Islet precursor cell (in vitro differentiated cells): ENCODE measurements at regions not wholly inside any gene's neighbourhood (a gene's known extent, or its start where the extent isn't known, plus 50 kb on each side); places are given as distances from the start of the nearest gene placed in this dataset.
"Not testable (repeated sequence)": the region's sequence is repeated elsewhere in the genome, so short reads cannot be mapped to it uniquely, and the experiment has no call there.

Experiments
- DNase-seq: peaks from one replicate; pipeline ENCODE4 v3.0.0-alpha.2; 2018

- DNase-seq, result no peak
These were observed 201.1 kb downstream of the PCDH20 start for GRCh38 chr13:61214551-61214950.

DNA sequence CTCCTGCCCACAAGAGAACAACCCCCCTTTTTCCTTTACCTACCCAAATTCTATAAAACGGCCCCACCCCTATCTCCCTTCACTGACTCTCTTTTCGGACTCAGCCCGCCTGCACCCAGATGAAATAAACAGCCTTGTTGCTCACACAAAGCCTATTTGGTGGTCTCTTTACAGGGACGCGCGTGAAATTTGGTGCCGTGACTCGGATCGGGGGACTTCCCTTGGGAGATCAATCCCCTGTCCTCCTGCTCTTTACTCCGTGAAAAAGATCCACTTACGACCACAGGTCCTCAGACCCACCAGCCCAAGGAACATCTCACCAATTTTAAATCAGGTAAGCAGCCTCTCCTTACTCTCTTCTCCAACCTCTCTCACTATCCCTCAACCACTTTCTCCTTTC, 209.8 kb downstream of the PCDH20 start:
- DNase-seq, result not testable (repeated sequence)

DNA sequence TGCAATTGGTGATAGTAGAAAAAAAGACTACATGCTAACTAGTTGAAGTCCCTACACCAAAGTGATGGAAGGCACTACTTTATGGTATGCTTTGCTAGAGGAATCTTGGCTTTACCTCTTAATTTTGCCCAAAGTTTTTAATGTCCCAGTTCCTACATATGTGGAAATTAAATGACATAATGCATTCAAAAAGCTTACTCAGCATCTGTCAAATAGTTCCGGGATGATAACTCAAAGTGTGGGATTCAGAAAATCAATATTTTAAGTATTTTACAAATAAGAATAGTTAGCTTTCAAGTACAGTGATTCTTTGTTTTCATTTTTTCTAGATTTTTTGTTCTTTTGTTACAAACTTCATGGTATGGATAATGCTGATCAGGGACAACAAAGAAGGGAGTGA, 211.6 kb downstream of the PCDH20 start:
- no peak for DNase-seq

DNA sequence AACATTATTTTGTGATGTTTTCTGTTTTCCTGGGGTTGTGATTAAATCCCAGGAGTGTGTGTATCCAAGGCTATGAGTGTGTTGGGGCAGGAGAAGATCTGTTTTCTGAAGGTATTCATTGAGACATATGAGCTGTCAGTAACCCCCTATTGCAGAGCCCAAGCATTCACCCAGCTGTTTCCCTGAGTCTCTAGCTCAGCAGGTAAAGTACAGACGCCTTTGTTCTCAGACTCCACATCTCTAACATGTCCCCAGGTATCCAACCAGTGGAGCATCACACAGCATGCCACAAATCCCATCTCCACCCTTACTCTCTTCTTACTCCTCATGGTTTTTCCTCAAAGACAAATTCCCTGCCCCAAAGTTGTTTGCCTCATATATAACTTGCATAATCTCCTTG, 213.6 kb downstream of the PCDH20 start:
- DNase-seq, result no peak

DNA sequence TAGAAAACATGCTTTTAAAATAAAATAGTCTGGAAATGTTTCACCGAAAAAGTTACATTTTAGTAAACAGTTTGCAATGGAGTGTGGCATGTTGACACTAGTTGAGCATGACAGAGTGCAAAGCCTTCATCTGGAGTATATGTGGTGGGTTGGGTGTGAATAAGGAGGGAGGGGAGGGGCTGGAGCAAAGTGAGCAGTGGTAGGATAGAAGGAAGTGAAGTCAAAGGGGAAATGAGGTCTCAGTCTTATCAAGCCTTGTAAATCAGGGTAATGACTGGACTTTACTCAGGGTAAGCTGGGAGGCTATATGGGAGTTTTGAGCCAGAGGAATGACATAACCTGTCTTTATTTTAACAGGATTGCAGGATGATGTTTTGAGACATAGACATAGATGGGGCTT, 222.8 kb downstream of the PCDH20 start:
- no peak for DNase-seq

GRCh38 chr13:61188057-61188456, 227.6 kb downstream of the PCDH20 start:
- DNase-seq, result no peak

GRCh38 chr13:61187471-61187870, 228.2 kb downstream of the PCDH20 start:
- DNase-seq, result no peak

DNA sequence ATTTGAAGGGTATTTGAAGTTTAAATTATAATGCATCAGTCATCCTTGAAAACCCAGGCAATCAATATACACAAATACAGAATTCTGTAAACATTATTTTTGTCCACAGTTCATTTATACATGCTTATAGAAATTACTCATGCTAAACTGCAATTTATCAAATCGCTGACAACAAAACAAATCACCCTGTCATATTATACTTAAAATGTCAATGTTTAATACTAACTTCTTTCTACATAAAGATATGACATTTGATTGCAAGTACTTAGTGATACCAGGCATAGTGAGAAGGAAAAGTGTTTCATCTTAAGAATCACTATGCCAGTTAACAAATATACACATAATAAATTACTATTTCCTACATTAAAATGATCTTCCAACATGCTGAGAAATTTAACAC, 232.0 kb downstream of the PCDH20 start:
- no peak for DNase-seq

- DNase-seq, result no peak
These were observed 235.4 kb downstream of the PCDH20 start for GRCh38 chr13:61180234-61180633.

GRCh38 chr13:61179741-61180140, 235.9 kb downstream of the PCDH20 start:
- DNase-seq, result no peak

- no peak for DNase-seq
These were observed 244.8 kb downstream of the PCDH20 start for GRCh38 chr13:61170856-61171255.

- DNase-seq, result no peak
These were observed 253.0 kb downstream of the PCDH20 start for GRCh38 chr13:61162636-61163035.

DNA sequence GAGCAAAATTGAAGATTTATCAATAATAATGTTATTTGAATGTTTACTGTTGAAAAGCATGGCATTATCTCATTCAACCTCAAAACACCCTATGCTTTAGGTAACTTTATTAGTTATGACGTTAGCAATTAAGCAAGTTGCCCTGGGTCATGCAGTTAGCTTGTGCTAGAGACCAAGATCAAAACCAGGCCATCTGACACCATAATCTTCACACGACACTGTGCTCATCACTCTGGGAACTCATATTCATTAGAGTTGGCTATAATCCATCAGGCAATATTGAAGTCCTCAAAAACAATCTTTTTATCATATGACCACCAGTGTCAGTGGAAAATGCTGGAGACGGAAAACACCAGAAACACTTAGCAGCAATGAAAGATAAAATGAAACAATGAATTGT, 253.5 kb downstream of the PCDH20 start:
- DNase-seq, result no peak

DNA sequence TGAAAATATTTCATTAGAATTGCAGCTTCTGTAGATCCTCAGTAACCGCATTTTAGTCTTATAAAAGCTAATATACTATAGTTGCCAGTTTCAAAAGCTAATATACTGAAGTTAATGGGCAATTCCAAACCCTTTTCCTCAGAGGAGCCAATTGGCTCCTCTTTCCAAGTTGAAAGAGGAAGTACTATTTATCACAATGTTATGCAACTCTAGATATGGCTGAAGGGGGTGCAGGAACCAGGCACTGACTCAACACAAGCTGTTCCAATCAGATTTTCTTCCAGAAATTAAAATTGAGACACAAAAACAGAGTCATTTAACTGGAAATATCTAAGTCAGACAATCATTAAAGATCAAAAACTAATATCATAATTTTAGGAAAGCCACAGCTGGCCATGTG, 258.9 kb downstream of the PCDH20 start:
- no peak for DNase-seq

DNA sequence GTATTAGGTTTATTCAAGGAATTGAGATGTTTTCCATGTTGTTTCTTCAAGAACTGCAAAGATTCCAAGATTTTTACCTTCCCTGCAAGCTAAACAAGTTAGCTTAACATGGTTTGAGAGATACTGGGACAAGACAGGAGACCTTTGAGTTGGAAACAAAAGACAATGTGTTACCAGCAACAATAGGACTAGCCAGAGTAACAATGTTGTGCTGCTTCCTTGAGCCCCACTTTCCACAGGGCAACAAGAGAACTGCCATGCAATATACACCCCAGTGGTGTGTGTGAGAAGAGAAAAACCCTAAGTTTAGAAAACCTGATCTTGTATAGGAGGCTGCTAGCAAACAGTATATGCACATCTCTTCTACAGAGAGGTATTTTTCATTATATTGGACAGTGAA, 264.6 kb downstream of the PCDH20 start:
- no peak for DNase-seq

GRCh38 chr13:61149331-61149730, 266.3 kb downstream of the PCDH20 start:
- no peak for DNase-seq

DNA sequence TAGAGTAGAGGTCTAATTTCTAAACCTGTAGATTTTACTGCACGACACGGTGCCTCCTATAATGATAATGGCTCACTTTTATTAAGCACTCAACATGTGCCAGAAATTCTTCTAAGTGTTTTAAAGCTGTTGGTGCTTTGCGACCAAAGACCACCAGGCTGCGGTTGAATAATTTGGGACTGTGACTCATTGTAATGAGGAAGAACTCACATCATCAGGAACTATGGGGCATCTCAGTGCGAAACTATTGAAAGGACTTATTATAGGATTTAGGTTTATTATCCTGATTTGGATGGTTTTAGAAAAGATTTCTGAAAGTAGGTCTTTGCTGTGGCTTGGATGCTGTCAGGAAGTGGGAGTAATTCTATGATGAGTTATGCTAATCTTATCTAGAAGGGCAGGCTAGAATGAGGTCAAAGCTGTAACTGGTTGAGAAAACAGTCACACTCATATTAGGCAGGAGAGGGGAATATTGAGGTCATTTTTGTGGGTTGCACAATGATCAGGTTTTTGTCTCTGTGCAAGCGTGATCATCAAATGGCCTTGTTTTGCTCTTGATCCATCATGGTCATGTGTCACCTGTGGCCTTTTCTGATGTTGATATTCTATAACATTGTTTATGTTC, 266.8 kb downstream of the PCDH20 start:
- DNase-seq, result no peak

DNA sequence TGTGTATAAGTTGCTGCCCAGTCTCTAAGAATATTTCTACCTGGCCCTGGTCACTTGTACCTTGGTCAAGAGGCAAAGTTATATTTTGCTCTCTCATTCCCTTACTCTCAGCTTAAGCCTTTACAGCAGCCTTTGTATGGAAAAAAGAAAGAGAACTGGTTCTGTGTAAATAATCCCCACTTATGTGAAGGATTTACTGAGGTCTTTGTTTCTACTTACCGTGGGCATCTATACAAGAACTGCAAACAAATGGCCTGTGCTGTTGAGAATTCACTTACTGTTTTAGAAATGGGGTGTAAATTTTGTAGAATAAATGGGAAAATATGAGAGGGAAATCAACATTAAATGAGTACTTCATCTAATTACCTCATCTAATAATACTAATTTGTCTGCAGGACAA, 267.4 kb downstream of the PCDH20 start:
- DNase-seq, result no peak

DNA sequence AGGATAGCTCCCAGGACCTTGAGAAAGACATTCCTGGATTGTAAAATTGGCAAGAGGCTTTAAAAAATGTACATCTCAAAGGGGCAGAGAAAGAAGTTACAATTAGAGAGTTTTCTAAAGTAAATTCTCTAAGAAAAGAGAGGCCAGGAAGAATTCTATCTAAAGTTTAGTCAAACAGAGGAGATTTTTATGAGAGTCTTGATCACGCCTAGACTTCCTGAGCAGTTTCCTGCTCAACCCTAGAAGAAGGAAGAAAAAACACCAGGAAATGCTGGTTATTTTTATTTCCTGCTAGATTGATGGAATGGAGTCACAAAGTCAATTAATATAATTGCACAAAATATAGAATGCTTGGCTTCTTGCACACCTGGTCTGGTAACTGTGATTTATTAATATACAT, 269.1 kb downstream of the PCDH20 start:
- no peak for DNase-seq

DNA sequence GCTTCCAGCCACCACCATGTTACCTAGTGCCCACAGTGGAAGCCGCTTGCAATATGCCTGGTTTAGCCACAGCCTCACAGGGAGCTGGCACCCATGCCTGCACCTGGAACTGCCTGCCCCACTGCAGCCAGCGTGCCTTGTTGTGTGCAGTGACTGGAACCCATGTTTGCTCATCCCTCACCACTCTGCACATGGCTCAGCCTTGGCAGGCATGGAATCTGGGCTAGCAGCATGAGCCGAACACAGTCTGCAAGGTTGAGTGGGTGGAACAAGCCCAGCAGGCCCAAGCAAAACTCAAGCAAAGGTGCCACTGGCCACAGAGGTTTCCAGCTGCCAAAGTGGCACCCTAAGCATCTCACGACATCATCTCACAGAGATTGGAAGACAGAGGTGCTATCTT, 269.5 kb downstream of the PCDH20 start:
- peak; percentile 46 for DNase-seq

DNA sequence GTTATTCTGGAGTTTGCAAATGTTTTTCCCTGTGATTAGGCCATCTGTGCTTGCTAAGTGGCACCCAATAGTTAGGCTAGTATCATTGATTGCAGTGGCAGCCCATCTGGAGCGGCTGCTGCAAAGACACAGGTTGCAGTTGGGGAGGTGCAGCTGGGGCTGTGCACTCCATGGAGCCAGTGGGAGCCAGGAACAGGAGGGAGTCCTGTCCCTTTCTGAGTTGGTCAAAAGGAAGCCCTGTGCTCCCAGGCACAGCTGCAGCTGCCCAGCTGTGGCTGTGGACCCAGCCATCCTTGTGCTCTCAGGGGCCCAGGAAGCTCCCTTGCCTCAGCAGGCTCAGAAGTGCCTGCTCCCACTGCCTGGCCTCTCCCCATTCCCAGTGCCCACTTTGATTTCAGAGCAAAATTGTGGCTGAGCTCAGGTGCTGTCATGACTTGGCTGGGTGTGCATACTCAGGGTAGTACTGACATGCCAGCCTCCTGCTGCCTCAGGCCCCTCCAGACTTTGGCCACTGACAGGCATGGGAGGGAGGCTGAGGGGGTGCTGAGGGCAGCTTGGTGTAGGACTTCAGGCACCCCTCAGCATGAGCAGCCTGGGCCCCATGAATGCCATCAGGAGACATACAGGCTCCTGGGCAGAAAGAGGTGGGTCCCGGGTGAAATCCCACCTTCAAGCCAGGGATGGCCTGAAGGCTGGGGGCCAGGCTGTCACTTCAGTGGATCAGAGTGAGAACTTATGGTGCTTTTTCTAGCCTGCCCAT, 270.6 kb downstream of the PCDH20 start:
- peak; percentile 34 for DNase-seq

- no peak for DNase-seq
These were observed 271.3 kb downstream of the PCDH20 start for GRCh38 chr13:61144301-61144700.

DNA sequence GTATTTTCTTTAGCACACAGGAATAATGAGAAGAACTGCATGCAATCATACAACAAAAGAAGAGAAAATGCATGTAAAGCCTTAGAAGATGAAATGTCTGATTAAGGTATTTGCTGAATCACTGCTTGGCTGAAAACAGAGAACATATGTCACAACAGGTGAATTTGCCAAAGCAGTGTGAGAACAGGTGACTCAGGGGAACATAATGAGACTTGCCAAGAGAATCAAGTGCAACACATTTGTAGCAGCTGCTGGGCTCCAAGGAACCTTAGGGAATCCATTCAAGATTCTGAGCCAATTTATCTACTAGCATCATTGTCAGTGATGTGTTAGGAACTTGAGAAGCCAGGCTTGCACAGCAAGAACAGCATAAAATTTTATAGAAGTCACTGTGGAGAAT, 273.1 kb downstream of the PCDH20 start:
- DNase-seq, result no peak

DNA sequence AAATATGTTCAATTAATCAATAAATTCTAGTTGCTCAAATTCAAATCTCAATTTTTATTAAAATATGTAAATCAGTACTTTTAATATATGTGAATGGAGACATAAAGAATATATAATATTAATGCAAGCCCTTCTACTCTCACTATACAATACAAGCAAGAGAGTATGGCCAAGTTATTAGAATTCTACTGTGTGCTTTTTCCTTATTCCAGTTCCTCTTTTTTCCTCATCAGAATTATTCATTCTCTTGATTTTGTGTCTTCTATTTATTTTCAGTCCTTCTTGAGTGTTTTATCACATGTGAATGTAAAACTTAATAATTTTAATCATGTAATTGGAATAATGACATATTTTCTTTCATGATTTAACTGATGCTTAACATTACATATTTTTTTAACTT, 276.8 kb downstream of the PCDH20 start:
- no peak for DNase-seq

GRCh38 chr13:61136515-61136914, 279.1 kb downstream of the PCDH20 start:
- no peak for DNase-seq
